Left hindlimb (tissue), 1 donor: ENCODE measurements at regions not wholly inside any gene's neighbourhood (a gene's known extent, or its start where the extent isn't known, plus 50 kb on each side); places are given as distances from the start of the nearest gene placed in this dataset.

Experiments
- DNase-seq: peaks from one replicate; pipeline ENCODE4 v3.0.0-alpha.2; 2018

GRCh38 chr9:119986205-119986604 lies 593.8 kb downstream of the CDK5RAP2 start:
- DNase-seq = no peak

- DNase-seq = no peak
These were observed 604.8 kb upstream of the BRINP1 start for GRCh38 chr9:119974026-119974425.

GRCh38 chr9:119968836-119969707 lies 599.8 kb upstream of the BRINP1 start:
- DNase-seq = peak; percentile 50

- DNase-seq = no peak
These were observed 598.8 kb upstream of the BRINP1 start for GRCh38 chr9:119967867-119968535.

- peak; percentile 64 for DNase-seq
These were observed 594.6 kb upstream of the BRINP1 start for GRCh38 chr9:119963798-119964372.

DNA sequence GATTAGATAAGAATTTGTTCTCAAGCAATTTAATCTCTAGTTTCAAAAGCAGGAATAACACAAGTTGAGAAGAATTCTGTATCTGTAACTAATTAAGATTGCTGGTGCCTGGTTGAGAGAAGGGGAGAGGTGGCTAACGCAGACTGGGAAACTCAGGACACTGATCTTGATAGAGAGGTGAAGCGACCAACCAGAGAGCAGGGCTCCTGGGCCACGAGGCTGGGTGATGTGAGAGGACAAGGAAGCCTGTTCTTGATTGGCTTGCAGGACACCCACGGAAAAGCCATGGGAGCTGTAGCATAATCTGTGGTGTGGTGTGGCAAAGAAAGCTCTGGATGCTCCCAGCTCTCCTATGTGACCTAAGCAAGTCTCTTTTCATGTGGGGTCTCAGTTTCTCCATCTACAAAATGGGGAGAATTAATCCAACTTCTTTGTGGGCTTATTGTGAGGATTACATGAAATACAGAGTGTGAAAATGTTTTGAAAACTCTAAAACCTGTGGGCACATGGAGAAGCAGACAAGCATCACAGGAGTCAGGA lies 594.1 kb upstream of the BRINP1 start:
- DNase-seq = no peak

GRCh38 chr9:119961774-119962424 lies 592.7 kb upstream of the BRINP1 start:
- no peak for DNase-seq

DNA sequence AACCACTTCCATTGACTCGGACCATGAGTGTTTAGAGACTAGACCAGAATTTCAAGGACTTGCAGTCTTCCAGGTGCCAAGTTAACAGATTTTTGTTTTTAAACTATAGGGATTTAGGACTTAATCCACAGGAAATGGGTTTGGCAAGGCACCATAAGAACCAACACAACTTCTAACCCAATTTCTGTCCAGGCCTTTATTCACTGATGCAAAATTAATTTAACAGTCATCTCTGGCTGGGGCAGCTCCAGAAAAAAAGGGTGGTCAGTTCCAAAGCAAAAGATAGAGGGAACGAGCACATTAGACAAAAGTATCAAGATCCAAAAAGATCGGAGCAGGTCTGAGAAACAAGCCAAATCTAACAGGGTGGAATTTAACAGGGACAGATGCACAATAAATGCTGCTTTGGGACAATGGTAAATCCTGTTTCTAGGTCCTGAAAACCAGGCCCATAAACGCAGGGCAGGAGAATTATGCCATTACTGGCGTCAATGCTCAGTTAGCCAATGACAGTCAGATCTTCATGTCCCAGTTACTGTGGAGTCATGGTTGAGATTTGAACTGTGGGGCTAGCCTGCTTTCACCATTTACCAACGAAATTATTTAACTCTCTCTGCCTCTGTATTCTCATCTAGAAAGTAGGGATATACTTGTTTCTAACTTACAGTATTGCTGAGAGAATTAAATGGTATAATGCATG lies 590.8 kb upstream of the BRINP1 start:
- DNase-seq = no peak

GRCh38 chr9:119956111-119956510 lies 586.9 kb upstream of the BRINP1 start:
- no peak for DNase-seq

DNA sequence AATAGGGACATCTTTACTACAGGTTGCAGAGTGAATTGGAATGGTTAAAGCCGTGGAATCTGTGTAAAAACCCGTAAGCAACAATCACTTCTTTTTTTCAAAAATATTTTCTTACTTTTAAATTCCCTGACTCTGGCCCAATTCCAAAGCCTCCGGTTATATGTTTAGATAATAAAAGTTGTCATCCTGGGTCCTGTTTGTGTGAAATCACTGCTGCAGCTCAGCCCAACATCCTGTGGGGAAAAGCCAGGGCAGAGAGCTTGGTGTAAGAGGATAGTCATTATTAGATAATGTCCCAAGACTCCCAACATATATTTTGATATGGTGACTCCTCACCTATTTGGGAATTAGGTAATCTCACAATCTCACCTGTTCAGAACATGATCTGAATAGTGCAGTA lies 586.0 kb upstream of the BRINP1 start:
- no peak for DNase-seq

- DNase-seq = no peak
These were observed 582.4 kb upstream of the BRINP1 start for GRCh38 chr9:119951591-119951990.

DNA sequence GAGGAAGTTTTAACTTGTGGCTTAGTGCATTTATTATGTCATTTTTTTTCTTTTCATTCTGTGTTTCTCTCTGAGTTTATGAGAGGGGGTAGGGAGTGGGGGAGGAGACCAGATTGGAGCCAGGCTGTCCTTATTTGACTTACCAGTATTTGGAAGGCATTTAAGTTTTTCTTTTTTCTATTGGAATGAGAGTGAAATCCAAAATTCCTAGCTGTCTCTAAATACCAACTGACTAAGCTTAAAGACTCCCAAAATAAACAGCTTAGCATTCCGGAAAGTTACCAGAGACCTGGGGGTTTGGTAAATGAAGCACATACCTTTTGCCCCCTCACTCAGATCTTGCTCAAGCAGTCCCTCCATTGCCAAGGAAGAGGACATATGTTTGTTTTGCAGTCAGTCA lies 581.9 kb upstream of the BRINP1 start:
- no peak for DNase-seq

DNA sequence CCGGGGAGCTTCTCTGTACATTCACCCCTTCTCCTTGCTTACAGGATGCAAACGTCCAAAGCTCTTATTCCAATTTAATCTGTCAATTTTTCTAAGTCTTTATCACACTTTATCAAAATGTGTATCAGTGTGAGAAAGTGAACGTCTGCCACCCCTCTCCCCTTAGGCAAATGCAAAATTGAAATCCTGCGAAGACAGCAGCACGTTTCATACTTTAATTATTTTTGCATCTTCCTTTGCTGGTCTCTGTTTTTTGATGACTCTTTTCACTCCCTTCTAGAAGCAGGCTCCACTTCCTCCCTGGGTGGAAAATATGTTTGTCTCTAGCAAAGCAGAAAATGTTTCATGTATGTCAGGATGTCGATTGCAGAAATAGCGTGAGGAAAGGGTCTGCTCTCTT lies 576.5 kb upstream of the BRINP1 start:
- DNase-seq = no peak

- DNase-seq = no peak
These were observed 571.9 kb upstream of the BRINP1 start for GRCh38 chr9:119941091-119941490.

DNA sequence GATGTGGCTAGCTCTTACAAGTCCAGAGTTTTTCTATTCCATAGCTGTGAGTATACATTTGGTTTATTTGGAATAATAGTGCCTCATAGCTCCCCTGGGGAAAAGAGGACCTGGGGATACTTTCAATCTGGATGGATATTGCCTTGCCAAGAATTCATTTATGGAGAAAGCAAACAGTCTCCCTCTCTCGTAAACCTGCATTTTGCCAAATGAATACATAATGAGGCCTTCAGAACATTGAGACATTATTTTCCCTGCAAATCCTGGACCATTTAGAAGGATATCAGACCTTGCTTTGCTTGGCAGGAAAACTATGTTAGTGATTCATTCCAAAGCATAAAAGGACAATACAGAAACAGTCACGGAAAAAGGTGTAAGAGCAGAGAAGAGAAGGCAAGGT lies 569.6 kb upstream of the BRINP1 start:
- DNase-seq = no peak

GRCh38 chr9:119934497-119934896 lies 565.3 kb upstream of the BRINP1 start:
- DNase-seq = no peak

DNA sequence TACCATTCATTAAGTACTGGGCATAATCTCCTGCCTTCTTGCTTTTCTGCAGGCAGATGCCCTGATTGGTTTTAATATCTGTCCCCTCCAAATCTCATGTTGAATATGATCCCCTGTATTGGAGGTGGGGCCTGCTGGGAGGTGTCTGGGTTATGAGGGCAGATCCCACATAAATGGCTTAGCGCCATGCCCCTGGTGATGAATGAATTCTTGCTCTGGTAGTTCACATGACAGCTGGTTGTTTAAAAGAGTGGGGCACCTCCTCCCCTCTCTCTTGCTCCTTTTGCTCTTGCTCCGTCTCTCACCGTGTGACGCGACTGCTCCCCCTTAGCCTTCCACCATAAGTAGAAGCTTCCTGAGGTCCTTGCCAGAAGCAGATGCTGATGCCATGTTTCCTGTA lies 564.0 kb upstream of the BRINP1 start:
- no peak for DNase-seq

- no peak for DNase-seq
These were observed 555.5 kb upstream of the BRINP1 start for GRCh38 chr9:119924736-119925135.

DNA sequence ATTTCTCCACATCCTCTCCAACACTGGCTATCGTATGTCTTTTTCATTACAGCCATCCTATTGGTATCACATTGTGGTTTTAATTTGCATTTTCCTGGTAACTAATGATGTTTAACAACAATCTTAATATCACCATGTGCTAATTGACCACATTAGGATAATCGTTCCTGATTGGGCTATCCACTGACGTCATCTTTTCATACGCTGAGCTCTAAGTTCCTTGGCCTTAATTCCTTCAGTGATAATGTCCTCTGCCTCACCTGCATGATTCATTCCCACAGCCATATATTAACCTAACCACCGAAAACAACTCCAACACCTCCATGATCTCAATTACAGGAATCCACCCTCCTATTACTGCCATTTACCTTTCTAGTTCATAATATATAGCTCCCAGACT lies 547.9 kb upstream of the BRINP1 start:
- no peak for DNase-seq

DNA sequence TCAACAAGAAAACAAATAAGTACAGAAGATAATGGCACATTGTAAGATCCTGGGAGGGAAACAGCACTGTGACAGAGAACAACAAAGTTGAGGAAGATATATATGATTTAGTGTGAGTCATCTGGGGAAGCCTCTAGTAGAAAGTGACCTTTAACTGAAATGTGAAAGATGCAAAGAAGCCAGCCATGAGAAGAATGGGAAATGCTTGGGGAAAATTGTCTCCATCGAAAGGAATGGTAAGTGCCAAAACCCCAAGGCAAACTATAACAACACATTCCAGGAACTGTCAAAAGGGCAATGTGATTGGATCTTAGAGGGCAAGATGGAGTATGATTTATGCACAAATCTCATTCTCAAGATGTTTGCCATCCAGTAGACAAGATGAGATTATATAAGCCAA lies 537.8 kb upstream of the BRINP1 start:
- DNase-seq = no peak

DNA sequence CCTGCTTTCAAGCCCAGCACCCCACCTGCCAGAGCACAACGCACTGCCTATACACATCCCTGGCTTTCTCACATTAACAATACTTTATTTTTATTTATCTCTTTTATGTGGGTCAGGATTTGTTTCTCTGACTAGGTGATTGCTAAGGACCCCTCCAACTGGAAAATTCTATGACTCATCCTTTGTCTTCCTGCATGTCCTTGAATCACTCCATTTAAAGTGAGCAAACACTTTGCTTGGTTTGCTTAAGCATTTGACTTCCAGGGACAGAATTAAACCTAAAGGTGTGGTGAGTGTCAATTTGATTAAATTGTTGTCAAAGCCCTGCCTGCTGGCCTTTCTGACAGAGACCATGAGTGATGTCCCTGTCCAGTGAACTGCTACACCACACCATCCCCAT lies 536.5 kb upstream of the BRINP1 start:
- DNase-seq = no peak

DNA sequence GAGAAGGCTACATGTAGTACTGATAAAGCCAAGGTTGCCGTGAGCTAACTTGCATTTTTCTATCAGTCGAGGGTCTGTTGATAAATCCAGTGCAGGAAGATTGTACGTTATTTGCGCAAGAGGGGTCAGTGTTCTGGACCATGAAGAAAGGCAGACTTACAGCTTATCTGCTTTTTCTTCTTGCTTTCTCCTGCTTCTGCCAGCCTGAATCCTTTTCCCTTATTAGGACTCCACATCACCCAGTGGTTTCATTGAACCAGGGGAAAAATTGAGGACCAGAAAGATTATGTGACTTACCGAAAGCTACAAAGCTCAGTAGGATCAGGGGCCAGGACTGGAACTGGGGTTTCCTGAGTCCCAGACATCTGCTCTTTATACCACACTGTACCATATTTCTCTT lies 534.6 kb upstream of the BRINP1 start:
- DNase-seq = no peak

GRCh38 chr9:119902611-119903010 lies 533.4 kb upstream of the BRINP1 start:
- no peak for DNase-seq
